Neuronal stem cell (in vitro differentiated cells): ENCODE measurements at regions not wholly inside any gene's neighbourhood (a gene's known extent, or its start where the extent isn't known, plus 50 kb on each side); places are given as distances from the start of the nearest gene placed in this dataset.

Source experiments
- DNase-seq: peaks from one replicate; pipeline ENCODE4 v3.0.0-alpha.2; 2013; ENCODE audit warnings: low spot score
- H2AFZ ChIP-seq: one replicate; pipeline ENCODE4 v1.6.1; 2013; ENCODE audit warnings: mild to moderate bottlenecking, low read length, inconsistent platforms
- H2AK5ac ChIP-seq: 2 replicates; pipeline ENCODE4 v1.6.1; 2013; ENCODE audit warnings: low read depth, mild to moderate bottlenecking, inconsistent platforms, low read length, moderate library complexity, mixed read lengths
- H2BK120ac ChIP-seq: 2 replicates; pipeline ENCODE4 v1.6.1; 2013; ENCODE audit warnings: low read depth, mild to moderate bottlenecking, inconsistent platforms, low read length, moderate library complexity, mixed read lengths
- H2BK12ac ChIP-seq: one replicate; pipeline ENCODE4 v1.6.1; 2013; ENCODE audit warnings: low read length, inconsistent platforms
- H2BK15ac ChIP-seq: 2 replicates; pipeline ENCODE4 v1.6.1; 2013; ENCODE audit warnings: mild to moderate bottlenecking, low read length, inconsistent platforms, mixed read lengths
- H2BK5ac ChIP-seq: one replicate; pipeline ENCODE4 v1.6.1; 2013; ENCODE audit warnings: inconsistent platforms, mild to moderate bottlenecking, low read length, moderate library complexity
- H3K14ac ChIP-seq: one replicate; pipeline ENCODE4 v1.6.1; 2013; ENCODE audit warnings: low read length, inconsistent platforms
- H3K18ac ChIP-seq: 2 replicates; pipeline ENCODE4 v1.6.1; 2013; ENCODE audit warnings: low read length, inconsistent platforms
- H3K23ac ChIP-seq: 2 replicates; pipeline ENCODE4 v1.6.1; 2013; ENCODE audit warnings: low read depth, mild to moderate bottlenecking, mixed read lengths, low read length, inconsistent platforms; ENCODE audit not compliant: poor library complexity
- H3K27ac ChIP-seq: replicated peaks from 3 replicates; pipeline ENCODE4 v1.5.1; 2013; ENCODE audit warnings: low read length, inconsistent platforms
- H3K27me3 ChIP-seq, 3 experiments: 2 replicates each; pipeline ENCODE4 v1.6.1; 2013; ENCODE audit warnings: low read length in 3 of 3, mild to moderate bottlenecking in 2 of 3, inconsistent platforms in 1 of 3, low read depth in 1 of 3, mixed read lengths in 1 of 3, moderate library complexity in 1 of 3; ENCODE audit not compliant: control insufficient read depth in 3 of 3, insufficient read depth in 3 of 3
- H3K36me3 ChIP-seq, 2 donors: replicated peaks in 1 of 2; 2 replicates each; pipeline ENCODE4 v1.6.1; 2013; ENCODE audit warnings: low read length in 2 of 2; ENCODE audit not compliant: control insufficient read depth in 2 of 2, insufficient read depth in 2 of 2
- H3K4ac ChIP-seq: 2 replicates; pipeline ENCODE4 v1.6.1; 2013; ENCODE audit warnings: inconsistent platforms, mild to moderate bottlenecking, low read length, moderate library complexity
- H3K4me1 ChIP-seq, 2 donors: 1 replicate in 1 of 2; 2 replicates in 1 of 2; pipeline ENCODE4 v1.6.1; 2013; ENCODE audit warnings: low read length in 2 of 2, low read depth in 1 of 2; ENCODE audit not compliant: control insufficient read depth in 2 of 2, insufficient read depth in 1 of 2
- H3K4me2 ChIP-seq: one replicate; pipeline ENCODE4 v1.6.1; 2013; ENCODE audit warnings: mild to moderate bottlenecking, low read length, inconsistent platforms; ENCODE audit not compliant: insufficient read depth, poor library complexity, severe bottlenecking
- H3K4me3 ChIP-seq, 2 donors: 2 replicates each; pipeline ENCODE4 v1.5.1; 2013; ENCODE audit warnings: low read length in 2 of 2, mild to moderate bottlenecking in 2 of 2, inconsistent platforms in 1 of 2, moderate library complexity in 1 of 2
- H3K79me1 ChIP-seq: one replicate; pipeline ENCODE4 v1.6.1; 2013; ENCODE audit warnings: low read depth, mild to moderate bottlenecking, inconsistent platforms, low read length, moderate library complexity
- H3K9ac ChIP-seq: one replicate; pipeline ENCODE4 v1.6.1; 2013; ENCODE audit warnings: mild to moderate bottlenecking, low read depth, low read length, inconsistent platforms; ENCODE audit not compliant: poor library complexity
- H3K9me3 ChIP-seq, 2 donors: replicated peaks in 1 of 2; 2 replicates each; pipeline versions ENCODE3 to v1.6.1; 2013; ENCODE audit warnings: low read length in 2 of 2, mild to moderate bottlenecking in 2 of 2, inconsistent platforms in 1 of 2, low read depth in 1 of 2, mixed read lengths in 1 of 2, moderate library complexity in 1 of 2; ENCODE audit not compliant: control insufficient read depth in 2 of 2, insufficient read depth in 1 of 2
- H4K8ac ChIP-seq: one replicate; pipeline ENCODE4 v1.6.1; 2013; ENCODE audit warnings: low read depth, mild to moderate bottlenecking, inconsistent platforms, low read length, moderate library complexity
- H4K91ac ChIP-seq: one replicate; pipeline ENCODE4 v1.6.1; 2013; ENCODE audit warnings: low read length, low read depth, mild to moderate bottlenecking, inconsistent platforms; ENCODE audit not compliant: poor library complexity
- WGBS, 2 donors: extraction: QIAGEN DNeasy Blood & Tissue Kit; methylation state at CpG; one replicate each; pipeline ENCODE4 v1.1.7; 2013; ENCODE audit warnings: missing lambda C conversion rate in 2 of 2, mixed read lengths in 1 of 2; ENCODE audit not compliant: insufficient read length in 2 of 2, insufficient replicate concordance in 1 of 2; ENCODE audit errors: extremely low coverage in 2 of 2; 5-methylcytosine and 5-hydroxymethylcytosine counted together

DNA sequence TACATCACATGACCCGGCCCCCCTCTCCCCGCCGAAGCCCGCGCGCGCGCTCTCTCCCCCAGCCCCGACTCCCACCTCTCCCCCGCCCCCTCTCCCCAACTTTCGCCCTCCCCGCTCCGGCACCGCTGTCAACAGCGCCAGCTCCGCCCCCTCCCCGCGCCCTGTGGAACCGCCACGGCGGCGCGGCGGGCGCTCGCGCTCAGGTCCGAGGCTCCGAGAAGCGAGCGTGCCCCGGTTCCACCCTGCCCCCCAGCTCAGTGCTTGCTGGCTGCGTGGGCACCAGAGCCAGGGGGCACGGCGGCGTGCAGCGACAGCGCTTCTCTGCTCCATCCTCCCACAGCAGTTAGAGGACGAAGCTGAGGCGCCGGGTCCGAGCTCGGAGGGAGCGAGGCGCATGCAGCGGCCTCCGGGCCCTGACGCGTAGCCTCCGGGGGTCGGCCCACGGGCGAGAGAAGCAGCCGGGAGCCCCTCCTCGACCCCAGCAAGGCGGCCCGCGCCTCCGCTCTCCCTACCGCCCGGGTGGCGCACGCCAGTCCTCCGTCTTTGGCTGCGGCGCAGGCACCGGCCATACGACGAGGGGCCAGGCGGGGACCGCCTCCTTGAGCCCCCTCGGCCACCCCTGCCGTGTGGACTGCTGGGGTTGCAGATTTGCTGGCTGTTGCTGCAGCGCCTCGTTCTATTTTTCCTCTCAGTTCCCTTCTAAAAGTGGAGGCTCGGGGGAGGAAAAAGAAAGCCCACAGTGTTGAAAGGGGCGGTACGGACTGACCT, 109.5 kb downstream of the KCNRG start:
- peak overlapping the region; percentile 92 for H2AFZ ChIP-seq
- H4K91ac ChIP-seq: no peak overlapping the region
- H2BK120ac ChIP-seq: no peak overlapping the region
- DNase-seq: peak; percentile 78
- peak overlapping the region; percentile 54 for H2BK5ac ChIP-seq
- no CpG with 5 or more reads among the region's 78 CpGs for WGBS, 2 donors
- peak overlapping the region; percentile 94 for H3K18ac ChIP-seq
- H3K4me2 ChIP-seq: peak overlapping the region; percentile 92
- H3K79me1 ChIP-seq: no peaks in the 10 kb centered on the region
- peaks cover 0 to 15% of the 10 kb centered on the region in 2 donors for H3K36me3 ChIP-seq
- H3K27me3 ChIP-seq: peaks cover 13 to 62% (median 31%) of the 10 kb centered on the region in 3 experiments
- H3K27ac ChIP-seq: peak overlapping the region; percentile 59
- no peak overlapping the region for H4K8ac ChIP-seq
- H2BK12ac ChIP-seq: peak overlapping the region; percentile 12
- H3K23ac ChIP-seq: peak overlapping the region; percentile 89
- peaks cover 11 to 19% of the 10 kb centered on the region in 2 donors for H3K4me1 ChIP-seq
- H3K4me3 ChIP-seq: peak overlapping the region; percentile 86 to 92
- H2AK5ac ChIP-seq: no peak overlapping the region
- no peak overlapping the region for H3K4ac ChIP-seq
- no peaks in the 10 kb centered on the region for H3K9me3 ChIP-seq
- peak overlapping the region; percentile 95 for H3K14ac ChIP-seq
- peak overlapping the region; percentile 90 for H2BK15ac ChIP-seq
- peak overlapping the region; percentile 96 for H3K9ac ChIP-seq

DNA sequence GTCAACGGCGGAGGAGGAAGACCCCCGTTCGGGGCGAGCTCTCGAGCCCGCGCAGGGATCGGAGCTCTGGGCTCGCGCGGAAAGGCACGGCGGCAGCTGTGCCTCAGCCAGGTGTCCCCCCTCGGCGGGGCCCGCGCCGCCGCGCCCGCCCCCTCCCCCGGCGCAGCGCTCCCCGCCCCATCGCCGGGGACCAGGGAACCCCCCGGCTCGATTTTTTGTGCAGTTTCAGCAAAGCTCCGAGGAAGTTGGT, 110.0 kb downstream of the KCNRG start:
- peak overlapping the region; percentile 74 for H3K23ac ChIP-seq
- no peak overlapping the region for H2BK120ac ChIP-seq
- DNase-seq: no peak
- peak overlapping the region; percentile 54 for H2BK5ac ChIP-seq
- no peaks in the 10 kb centered on the region for H3K9me3 ChIP-seq
- H3K4me3 ChIP-seq: peak overlapping the region; percentile 86 to 88
- no peak overlapping the region for H2BK15ac ChIP-seq
- H3K4me2 ChIP-seq: peak overlapping the region; percentile 92
- H3K4me1 ChIP-seq: peaks cover 11 to 19% of the 10 kb centered on the region in 2 donors
- no peak overlapping the region for H2AK5ac ChIP-seq
- H4K91ac ChIP-seq: no peak overlapping the region
- peak overlapping the region; percentile 92 for H2AFZ ChIP-seq
- no peaks in the 10 kb centered on the region for H3K79me1 ChIP-seq
- H2BK12ac ChIP-seq: no peak overlapping the region
- H3K9ac ChIP-seq: peak overlapping the region; percentile 50
- no CpG with 5 or more reads among the region's 31 CpGs for WGBS, 2 donors
- peaks cover 0 to 15% of the 10 kb centered on the region in 2 donors for H3K36me3 ChIP-seq
- peak overlapping the region; percentile 59 for H3K27ac ChIP-seq
- H3K18ac ChIP-seq: peak overlapping the region; percentile 94
- H4K8ac ChIP-seq: no peak overlapping the region
- peak overlapping the region; percentile 95 for H3K14ac ChIP-seq
- H3K27me3 ChIP-seq: peaks cover 13 to 67% (median 35%) of the 10 kb centered on the region in 3 experiments
- H3K4ac ChIP-seq: no peak overlapping the region

DNA sequence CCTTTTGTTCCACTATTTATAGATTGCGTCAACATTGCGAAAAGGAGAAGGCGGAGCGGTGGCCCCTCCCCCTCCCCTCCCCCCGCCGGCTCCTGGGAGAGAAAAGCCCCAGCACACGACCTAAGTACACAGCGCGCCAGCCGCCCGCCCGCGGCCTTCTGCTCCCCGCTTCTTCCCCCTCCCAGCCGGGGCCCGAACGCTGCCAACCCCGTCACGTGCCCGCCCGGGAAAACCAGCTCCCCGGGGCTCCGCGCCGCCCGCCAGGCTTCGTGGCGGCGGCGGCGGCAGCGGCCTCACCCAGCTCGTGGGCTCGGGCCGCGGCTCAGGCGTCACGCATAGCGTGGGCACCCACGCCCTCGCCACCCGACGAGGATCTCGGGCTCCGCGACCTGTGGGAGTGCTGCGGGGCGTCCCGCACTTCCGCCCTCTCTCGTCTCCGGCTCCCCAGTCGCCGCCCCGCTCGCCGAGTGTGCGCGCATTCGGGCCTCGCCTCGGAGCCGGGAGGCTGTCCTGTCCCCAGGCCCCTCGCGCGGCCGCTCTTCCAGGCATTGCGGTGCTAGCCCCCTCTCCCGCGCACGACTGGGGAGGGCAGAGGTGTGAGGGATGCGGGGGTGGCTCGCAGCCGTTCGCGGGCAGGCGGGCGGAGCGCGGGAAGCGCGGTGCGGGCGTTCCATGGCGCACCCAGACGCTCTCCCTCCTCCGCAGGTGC, 110.5 kb downstream of the KCNRG start:
- peak; percentile 75 for DNase-seq
- Histone ChIP-seq H3K79me1 (no peaks in the 10 kb centered on the region), H3K18ac (peak overlapping the region; percentile 98), H3K14ac (peak overlapping the region; percentile 98), H3K4ac (no peak overlapping the region), H2AK5ac (peak overlapping the region; percentile 36), H3K4me1 (peaks cover 12 to 22% of the 10 kb centered on the region in 2 donors), H4K8ac (no peak overlapping the region), H3K4me3 (peak overlapping the region; percentile 86 to 88), H3K27ac (no peak overlapping the region), H2BK5ac (peak overlapping the region; percentile 46), H3K23ac (peak overlapping the region; percentile 77), H2BK12ac (peak overlapping the region; percentile 24), H2BK15ac (peak overlapping the region; percentile 77), H3K36me3 (peaks cover 0 to 12% of the 10 kb centered on the region in 2 donors), H3K4me2 (peak overlapping the region; percentile 92), H3K9ac (peak overlapping the region; percentile 79), H2AFZ (peak overlapping the region; percentile 92), H3K9me3 (no peaks in the 10 kb centered on the region), H2BK120ac (peak overlapping the region; percentile 87), H4K91ac (no peak overlapping the region), H3K27me3 (peaks cover 13 to 71% (median 39%) of the 10 kb centered on the region in 3 experiments)
- no CpG with 5 or more reads among the region's 87 CpGs for WGBS, 2 donors
